Lower lobe of right lung (tissue), 2 donors: ENCODE measurements at regions not wholly inside any gene's neighbourhood (a gene's known extent, or its start where the extent isn't known, plus 50 kb on each side); places are given as distances from the start of the nearest gene placed in this dataset.

Source experiments
- ATAC-seq, 2 donors: fragments of 200-7000 bp; cut with Tn5 transposase; one replicate each; pipeline ENCODE4 v1.9.1; 2020 to 2022; ENCODE audit warnings: mild to moderate bottlenecking in 2 of 2, moderate library complexity in 2 of 2
- DNase-seq: peaks from one replicate; pipeline ENCODE4 v3.0.0-alpha.2; 2020
- H3K27ac ChIP-seq: fragments of 200-600 bp; one replicate; pipeline ENCODE4 v1.8.0; 2022
- H3K27me3 ChIP-seq: fragments of 200-600 bp; one replicate; pipeline ENCODE4 v1.8.0; 2022; ENCODE audit warnings: low read depth
- H3K36me3 ChIP-seq: fragments of 200-600 bp; one replicate; pipeline ENCODE4 v1.8.0; 2022; ENCODE audit warnings: mild to moderate bottlenecking
- H3K4me1 ChIP-seq: fragments of 200-600 bp; one replicate; pipeline ENCODE4 v1.8.0; 2022
- H3K4me3 ChIP-seq: fragments of 200-600 bp; one replicate; pipeline ENCODE4 v1.8.0; 2022; ENCODE audit warnings: mild to moderate bottlenecking
- H3K9me3 ChIP-seq: fragments of 200-600 bp; one replicate; pipeline ENCODE4 v1.8.0; 2022
- CTCF ChIP-seq: fragments of 200-600 bp; IDR thresholded peaks from one replicate; pipeline ENCODE4 v1.8.0; 2022; ENCODE audit warnings: antibody characterized with exemption, mild to moderate bottlenecking
- intact Hi-C: fragments of 100-400 bp; cut with DNase I; formaldehyde crosslinking; loops from one replicate; pipeline ENCODE4 v1.11.0; 2022
- donor health status: DM: no; HTN: yes; CAD: no; lungs with severe emphysema.

GRCh38 chr1:55931081-55931940 lies 648.1 kb downstream of the PLPP3 start:
- DNase-seq (no peak), ATAC-seq (no peak)
- Histone ChIP-seq H3K36me3 (no peaks in the 10 kb centered on the region), H3K27me3 (no peaks in the 10 kb centered on the region), H3K9me3 (no peaks in the 10 kb centered on the region), H3K4me1 (peaks cover 6% of the 10 kb centered on the region), H3K27ac (no peak overlapping the region), H3K4me3 (no peak overlapping the region)
- TF ChIP-seq CTCF, result no peak
- intact Hi-C loops, result no loop called here

GRCh38 chr1:55929652-55930051 lies 649.7 kb downstream of the PLPP3 start:
- peaks cover 6% of the 10 kb centered on the region for H3K4me1 ChIP-seq
- H3K27ac ChIP-seq, result no peak overlapping the region
- TF ChIP-seq CTCF, result no peak
- H3K27me3 ChIP-seq, result no peaks in the 10 kb centered on the region
- H3K9me3 ChIP-seq, result no peaks in the 10 kb centered on the region
- DNase-seq (no peak), ATAC-seq (no peak)
- H3K4me3 ChIP-seq, result no peak overlapping the region
- H3K36me3 ChIP-seq, result no peaks in the 10 kb centered on the region
- intact Hi-C loops, result no loop called here

- Histone ChIP-seq H3K36me3 (no peaks in the 10 kb centered on the region), H3K4me3 (no peak overlapping the region), H3K9me3 (no peaks in the 10 kb centered on the region), H3K27me3 (no peaks in the 10 kb centered on the region), H3K4me1 (peaks cover 6% of the 10 kb centered on the region), H3K27ac (no peak overlapping the region)
- TF ChIP-seq CTCF, result no peak
- intact Hi-C loops, result no loop called here
- DNase-seq (no peak), ATAC-seq (no peak)
Observed at GRCh38 chr1:55928576-55928975, 650.8 kb downstream of the PLPP3 start.

GRCh38 chr1:55927702-55928290 lies 651.6 kb downstream of the PLPP3 start:
- TF ChIP-seq CTCF, result no peak
- Histone ChIP-seq H3K4me3 (no peak overlapping the region), H3K27ac (no peak overlapping the region), H3K36me3 (no peaks in the 10 kb centered on the region), H3K27me3 (no peaks in the 10 kb centered on the region), H3K9me3 (no peaks in the 10 kb centered on the region), H3K4me1 (peaks cover 6% of the 10 kb centered on the region)
- DNase-seq (no peak), ATAC-seq (no peak)
- intact Hi-C loops, result no loop called here

- no peaks in the 10 kb centered on the region for H3K36me3 ChIP-seq
- no peak for TF ChIP-seq CTCF
- no peak overlapping the region for H3K27ac ChIP-seq
- intact Hi-C loops, result no loop called here
- no peak overlapping the region for H3K4me3 ChIP-seq
- ATAC-seq (no peak), DNase-seq (no peak)
- H3K9me3 ChIP-seq, result no peaks in the 10 kb centered on the region
- peaks cover 6% of the 10 kb centered on the region for H3K4me1 ChIP-seq
- no peaks in the 10 kb centered on the region for H3K27me3 ChIP-seq
Observed at GRCh38 chr1:55926906-55927471, 652.4 kb downstream of the PLPP3 start.
